ENCODE measurements at regions not wholly inside any gene's neighbourhood (a gene's known extent, or its start where the extent isn't known, plus 50 kb on each side); places are given as distances from the start of the nearest gene placed in this dataset.

GRCh38 chr6:101326411-101326810 is 67.1 kb upstream of the GRIK2 start:
- no peak for DNase-seq

- no peak for DNase-seq
Observed at GRCh38 chr6:101341926-101342325, 51.6 kb upstream of the GRIK2 start.
